ENCODE measurements at regions not wholly inside any gene's neighbourhood (a gene's known extent, or its start where the extent isn't known, plus 50 kb on each side); places are given as distances from the start of the nearest gene placed in this dataset.

DNA sequence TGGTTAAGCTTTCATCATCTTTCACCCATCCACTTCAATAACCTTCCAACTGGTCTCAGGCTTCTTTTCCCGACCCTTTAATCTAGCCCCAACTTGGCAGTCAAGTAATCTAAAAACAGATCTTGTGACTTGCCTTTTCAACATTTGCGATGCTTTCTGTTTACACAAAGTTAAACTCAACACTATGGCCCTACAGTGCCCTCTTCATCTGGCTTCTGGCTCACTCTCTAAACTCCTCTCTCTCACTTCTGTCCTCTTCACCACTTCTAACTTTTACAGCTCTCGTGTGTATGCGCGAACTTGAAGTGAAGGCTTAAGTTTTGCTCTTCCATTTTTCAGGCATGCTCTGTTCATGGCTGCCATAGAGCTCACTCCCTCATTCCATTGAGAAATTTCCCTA is 1122.3 kb upstream of the ADGRL2 start:
- Histone ChIP-seq H3K36me3 (ENCODE audit: control insufficient read depth, insufficient read depth, low read length) (no peaks in the 10 kb centered on the region), H3K27ac (ENCODE audit: low read length) (no peak overlapping the region), H3K4me3 (ENCODE audit: low read depth in 2 of 2, low read length in 2 of 2) (no peak overlapping the region), H3K9me3 (ENCODE audit: control insufficient read depth, insufficient read depth, low read depth, low read length) (no peaks in the 10 kb centered on the region), H3K4me1 (ENCODE audit: control insufficient read depth, insufficient read depth, low read length) (no peaks in the 10 kb centered on the region), H3K27me3 (ENCODE audit: control insufficient read depth, insufficient read depth, low read length) (no peaks in the 10 kb centered on the region)
- TF ChIP-seq SIN3A (IDR thresholded peaks at IDR 0.05; ENCODE audit: borderline replicate concordance, insufficient read depth, low read depth, low read length), result no peak
- TF ChIP-seq TCF7L2 (IDR thresholded peaks at IDR 0.05; ENCODE audit: low read depth, low read length), result no peak
- TF ChIP-seq POLR2AphosphoS5 (IDR thresholded peaks at IDR 0.05; ENCODE audit: low read depth, low read length), result no peak
- TF ChIP-seq, protein P1, sequence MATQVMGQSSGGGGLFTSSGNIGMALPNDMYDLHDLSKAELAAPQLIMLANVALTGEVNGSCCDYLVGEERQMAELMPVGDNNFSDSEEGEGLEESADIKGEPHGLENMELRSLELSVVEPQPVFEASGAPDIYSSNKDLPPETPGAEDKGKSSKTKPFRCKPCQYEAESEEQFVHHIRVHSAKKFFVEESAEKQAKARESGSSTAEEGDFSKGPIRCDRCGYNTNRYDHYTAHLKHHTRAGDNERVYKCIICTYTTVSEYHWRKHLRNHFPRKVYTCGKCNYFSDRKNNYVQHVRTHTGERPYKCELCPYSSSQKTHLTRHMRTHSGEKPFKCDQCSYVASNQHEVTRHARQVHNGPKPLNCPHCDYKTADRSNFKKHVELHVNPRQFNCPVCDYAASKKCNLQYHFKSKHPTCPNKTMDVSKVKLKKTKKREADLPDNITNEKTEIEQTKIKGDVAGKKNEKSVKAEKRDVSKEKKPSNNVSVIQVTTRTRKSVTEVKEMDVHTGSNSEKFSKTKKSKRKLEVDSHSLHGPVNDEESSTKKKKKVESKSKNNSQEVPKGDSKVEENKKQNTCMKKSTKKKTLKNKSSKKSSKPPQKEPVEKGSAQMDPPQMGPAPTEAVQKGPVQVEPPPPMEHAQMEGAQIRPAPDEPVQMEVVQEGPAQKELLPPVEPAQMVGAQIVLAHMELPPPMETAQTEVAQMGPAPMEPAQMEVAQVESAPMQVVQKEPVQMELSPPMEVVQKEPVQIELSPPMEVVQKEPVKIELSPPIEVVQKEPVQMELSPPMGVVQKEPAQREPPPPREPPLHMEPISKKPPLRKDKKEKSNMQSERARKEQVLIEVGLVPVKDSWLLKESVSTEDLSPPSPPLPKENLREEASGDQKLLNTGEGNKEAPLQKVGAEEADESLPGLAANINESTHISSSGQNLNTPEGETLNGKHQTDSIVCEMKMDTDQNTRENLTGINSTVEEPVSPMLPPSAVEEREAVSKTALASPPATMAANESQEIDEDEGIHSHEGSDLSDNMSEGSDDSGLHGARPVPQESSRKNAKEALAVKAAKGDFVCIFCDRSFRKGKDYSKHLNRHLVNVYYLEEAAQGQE (IDR thresholded peaks at IDR 0.05; ENCODE audit: insufficient read depth in 1 of 2, low read depth in 2 of 2, low read length in 1 of 2), result no peak
- TF ChIP-seq, protein P2, sequence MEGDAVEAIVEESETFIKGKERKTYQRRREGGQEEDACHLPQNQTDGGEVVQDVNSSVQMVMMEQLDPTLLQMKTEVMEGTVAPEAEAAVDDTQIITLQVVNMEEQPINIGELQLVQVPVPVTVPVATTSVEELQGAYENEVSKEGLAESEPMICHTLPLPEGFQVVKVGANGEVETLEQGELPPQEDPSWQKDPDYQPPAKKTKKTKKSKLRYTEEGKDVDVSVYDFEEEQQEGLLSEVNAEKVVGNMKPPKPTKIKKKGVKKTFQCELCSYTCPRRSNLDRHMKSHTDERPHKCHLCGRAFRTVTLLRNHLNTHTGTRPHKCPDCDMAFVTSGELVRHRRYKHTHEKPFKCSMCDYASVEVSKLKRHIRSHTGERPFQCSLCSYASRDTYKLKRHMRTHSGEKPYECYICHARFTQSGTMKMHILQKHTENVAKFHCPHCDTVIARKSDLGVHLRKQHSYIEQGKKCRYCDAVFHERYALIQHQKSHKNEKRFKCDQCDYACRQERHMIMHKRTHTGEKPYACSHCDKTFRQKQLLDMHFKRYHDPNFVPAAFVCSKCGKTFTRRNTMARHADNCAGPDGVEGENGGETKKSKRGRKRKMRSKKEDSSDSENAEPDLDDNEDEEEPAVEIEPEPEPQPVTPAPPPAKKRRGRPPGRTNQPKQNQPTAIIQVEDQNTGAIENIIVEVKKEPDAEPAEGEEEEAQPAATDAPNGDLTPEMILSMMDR (IDR thresholded peaks at IDR 0.05), result no peak
- ATAC-seq, result no peak
- no TSS peak for BruUV-seq (replicated peaks)
- ChIA-PET POLR2A (no interaction called here), CTCF (no interaction called here)
- intact Hi-C loops (cut with micrococcal nuclease; ENCODE audit: unreplicated experiment) (no loop called here), in situ Hi-C loops (cut with HindIII; ENCODE audit: low pct_unique_long_range_greater_than_20kb, low sequenced_read_pairs) (no loop called here)
- DNase-seq (ENCODE audit: low read depth, low spot score), result no peak

DNA sequence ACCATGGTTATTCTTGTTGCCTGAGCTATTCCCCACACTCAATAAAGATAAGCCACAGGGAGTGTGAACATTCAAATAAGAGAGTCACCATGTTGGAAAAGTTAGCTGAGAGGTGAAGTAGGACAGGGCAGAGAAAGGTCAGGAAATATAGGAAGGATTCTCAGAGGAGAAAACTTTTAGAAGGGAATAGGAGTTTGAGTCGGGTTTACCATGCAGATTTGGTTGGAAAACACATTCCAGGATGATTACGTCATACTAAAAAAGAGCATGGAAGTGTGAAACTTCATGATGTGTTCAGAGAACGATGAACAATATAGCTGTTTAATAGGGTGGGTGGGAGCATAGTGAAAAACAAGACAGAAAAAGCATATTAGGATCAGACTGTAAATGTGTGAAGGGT is 1125.3 kb upstream of the ADGRL2 start:
- intact Hi-C loops (cut with micrococcal nuclease; ENCODE audit: unreplicated experiment) (no loop called here), in situ Hi-C loops (cut with HindIII; ENCODE audit: low pct_unique_long_range_greater_than_20kb, low sequenced_read_pairs) (no loop called here)
- CTCF ChIA-PET, result no interaction called here
- POLR2A ChIA-PET, result no interaction called here
- no peak for ATAC-seq
- no peaks in the 10 kb centered on the region for H3K4me1 ChIP-seq (ENCODE audit: control insufficient read depth, insufficient read depth, low read length)
- DNase-seq (ENCODE audit: low read depth, low spot score), result no peak
- BruUV-seq (replicated peaks), result no TSS peak
- no peaks in the 10 kb centered on the region for H3K27me3 ChIP-seq (ENCODE audit: control insufficient read depth, insufficient read depth, low read length)
- H3K36me3 ChIP-seq (ENCODE audit: control insufficient read depth, insufficient read depth, low read length), result no peaks in the 10 kb centered on the region
- H3K9me3 ChIP-seq (ENCODE audit: control insufficient read depth, insufficient read depth, low read depth, low read length), result no peaks in the 10 kb centered on the region
- H3K4me3 ChIP-seq (ENCODE audit: low read depth in 2 of 2, low read length in 2 of 2), result no peak overlapping the region
- no peak overlapping the region for H3K27ac ChIP-seq (ENCODE audit: low read length)
- TF ChIP-seq POLR2AphosphoS5 (IDR thresholded peaks at IDR 0.05; ENCODE audit: low read depth, low read length) (no peak), TCF7L2 (IDR thresholded peaks at IDR 0.05; ENCODE audit: low read depth, low read length) (no peak), SIN3A (IDR thresholded peaks at IDR 0.05; ENCODE audit: borderline replicate concordance, insufficient read depth, low read depth, low read length) (no peak)
- TF ChIP-seq, protein P1 (IDR thresholded peaks at IDR 0.05; ENCODE audit: insufficient read depth in 1 of 2, low read depth in 2 of 2, low read length in 1 of 2), result no peak
- TF ChIP-seq, protein P2 (IDR thresholded peaks at IDR 0.05), result no peak

Measured in Panc1 (cell line).